SK-N-SH (cell line): ENCODE measurements at regions not wholly inside any gene's neighbourhood (a gene's known extent, or its start where the extent isn't known, plus 50 kb on each side); places are given as distances from the start of the nearest gene placed in this dataset.

ENCODE experiments used
- MEF2A ChIP-seq: IDR thresholded peaks from 2 replicates; pipeline ENCODE4 v1.4.0; 2012; ENCODE audit warnings: low read depth, borderline replicate concordance
- RFX5 ChIP-seq: IDR thresholded peaks from 2 replicates; pipeline ENCODE4 v1.6.1; 2012; ENCODE audit warnings: mild to moderate bottlenecking, improper control_type of control experiment, low read length
- TCF12 ChIP-seq: IDR thresholded peaks from 2 replicates; pipeline ENCODE4 v1.4.0; 2012
- TEAD4 ChIP-seq: IDR thresholded peaks from 2 replicates; pipeline ENCODE4 v1.4.0; 2012; ENCODE audit warnings: mild to moderate bottlenecking, borderline replicate concordance; ENCODE audit not compliant: insufficient read depth
- TF ChIP-seq, protein P1 (sequence below): fragments of 200-600 bp; sonication (generic); IDR thresholded peaks from 2 replicates; pipeline ENCODE4 v1.6.1; 2017; ENCODE audit warnings: antibody characterized with exemption, mild to moderate bottlenecking, moderate library complexity

GRCh38 chr7:18153183-18153748 lies 125.6 kb upstream of the PRPS1L1 start:
- TF ChIP-seq MEF2A: no peak
- TF ChIP-seq, protein P1, sequence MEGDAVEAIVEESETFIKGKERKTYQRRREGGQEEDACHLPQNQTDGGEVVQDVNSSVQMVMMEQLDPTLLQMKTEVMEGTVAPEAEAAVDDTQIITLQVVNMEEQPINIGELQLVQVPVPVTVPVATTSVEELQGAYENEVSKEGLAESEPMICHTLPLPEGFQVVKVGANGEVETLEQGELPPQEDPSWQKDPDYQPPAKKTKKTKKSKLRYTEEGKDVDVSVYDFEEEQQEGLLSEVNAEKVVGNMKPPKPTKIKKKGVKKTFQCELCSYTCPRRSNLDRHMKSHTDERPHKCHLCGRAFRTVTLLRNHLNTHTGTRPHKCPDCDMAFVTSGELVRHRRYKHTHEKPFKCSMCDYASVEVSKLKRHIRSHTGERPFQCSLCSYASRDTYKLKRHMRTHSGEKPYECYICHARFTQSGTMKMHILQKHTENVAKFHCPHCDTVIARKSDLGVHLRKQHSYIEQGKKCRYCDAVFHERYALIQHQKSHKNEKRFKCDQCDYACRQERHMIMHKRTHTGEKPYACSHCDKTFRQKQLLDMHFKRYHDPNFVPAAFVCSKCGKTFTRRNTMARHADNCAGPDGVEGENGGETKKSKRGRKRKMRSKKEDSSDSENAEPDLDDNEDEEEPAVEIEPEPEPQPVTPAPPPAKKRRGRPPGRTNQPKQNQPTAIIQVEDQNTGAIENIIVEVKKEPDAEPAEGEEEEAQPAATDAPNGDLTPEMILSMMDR: no peak
- no peak for TF ChIP-seq TCF12
- TF ChIP-seq RFX5: no peak
- TF ChIP-seq TEAD4: no peak
